Astrocyte of the spinal cord (primary cell): ENCODE measurements at regions not wholly inside any gene's neighbourhood (a gene's known extent, or its start where the extent isn't known, plus 50 kb on each side); places are given as distances from the start of the nearest gene placed in this dataset.

Experiments
- DNase-seq: peaks from one replicate; pipeline ENCODE4 v3.0.0; 2011; ENCODE audit warnings: low read depth, low spot score
- H3K4me3 ChIP-seq: 2 replicates; pipeline ENCODE4 v1.5.1; 2011; ENCODE audit warnings: low read depth, mild to moderate bottlenecking, low read length, moderate library complexity
- CTCF ChIP-seq: IDR thresholded peaks from 2 replicates; pipeline ENCODE4 v1.5.1; 2012; ENCODE audit warnings: low read depth, mild to moderate bottlenecking, low read length, inconsistent platforms
- in situ Hi-C: cut with HindIII; loops from 2 replicates; pipeline ENCODE4 v1.10.0; 2017; ENCODE audit warnings: low sequenced_read_pairs

- in situ Hi-C loops, result no loop called here
- no peak for TF ChIP-seq CTCF
- DNase-seq, result peak; percentile 24
- H3K4me3 ChIP-seq, result no peak overlapping the region
Observed at GRCh38 chr2:167510071-167510759, 621.9 kb downstream of the XIRP2 start.

GRCh38 chr2:167509586-167509985, 621.3 kb downstream of the XIRP2 start:
- DNase-seq, result peak; percentile 89
- in situ Hi-C loops, result no loop called here
- TF ChIP-seq CTCF, result no peak
- no peak overlapping the region for H3K4me3 ChIP-seq

GRCh38 chr2:167508709-167509108, 620.4 kb downstream of the XIRP2 start:
- TF ChIP-seq CTCF, result no peak
- H3K4me3 ChIP-seq, result no peak overlapping the region
- in situ Hi-C loops, result no loop called here
- no peak for DNase-seq

GRCh38 chr2:167506395-167506794, 618.1 kb downstream of the XIRP2 start:
- no peak overlapping the region for H3K4me3 ChIP-seq
- DNase-seq, result peak; percentile 50
- TF ChIP-seq CTCF, result no peak
- in situ Hi-C loops, result no loop called here

GRCh38 chr2:167504695-167505094, 616.4 kb downstream of the XIRP2 start:
- TF ChIP-seq CTCF, result no peak
- in situ Hi-C loops, result no loop called here
- no peak for DNase-seq
- no peak overlapping the region for H3K4me3 ChIP-seq

- no peak overlapping the region for H3K4me3 ChIP-seq
- no peak for DNase-seq
- in situ Hi-C loops, result no loop called here
- no peak for TF ChIP-seq CTCF
Observed at GRCh38 chr2:167504061-167504460, 615.8 kb downstream of the XIRP2 start.
